ENCODE measurements at regions not wholly inside any gene's neighbourhood (a gene's known extent, or its start where the extent isn't known, plus 50 kb on each side); places are given as distances from the start of the nearest gene placed in this dataset.

GRCh38 chrX:94454159-94454558 lies 780.2 kb downstream of the FAM133A start:
- Histone ChIP-seq H3K27me3 (ENCODE audit: insufficient read depth, low read length) (no peaks in the 10 kb centered on the region), H3K4me1 (ENCODE audit: insufficient read depth, low read length) (peaks cover 53% of the 10 kb centered on the region), H3K4me3 (ENCODE audit: low read length) (0 out of 2 replicates have a peak overlapping the region, but pooled peaks have one; percentile 9), H3K9ac (ENCODE audit: low read depth, low read length) (peak overlapping the region; percentile 63), H3K27ac (ENCODE audit: low read depth, low read length) (peak overlapping the region; percentile 99), H3K9me3 (ENCODE audit: insufficient read depth, low read depth, low read length) (peaks cover 6% of the 10 kb centered on the region; the same call in 1 of the 2 replicates), H3K36me3 (ENCODE audit: insufficient read depth, low read length) (no peaks in the 10 kb centered on the region)
- whole genome bisulfite sequencing = 37% methylated on average over 2 of the region's 3 CpGs

- peaks cover 53% of the 10 kb centered on the region for H3K4me1 ChIP-seq (ENCODE audit: insufficient read depth, low read length)
- H3K36me3 ChIP-seq (ENCODE audit: insufficient read depth, low read length) = no peaks in the 10 kb centered on the region
- WGBS = 0% methylated on average over 1 of the region's 1 CpG
- no peaks in the 10 kb centered on the region for H3K27me3 ChIP-seq (ENCODE audit: insufficient read depth, low read length)
- H3K4me3 ChIP-seq (ENCODE audit: low read length) = no peak overlapping the region
- H3K9ac ChIP-seq (ENCODE audit: low read depth, low read length) = peak overlapping the region; percentile 63
- 0 out of 2 replicates have a peak, but pooled peaks cover 3% of the 10 kb centered on the region for H3K9me3 ChIP-seq (ENCODE audit: insufficient read depth, low read depth, low read length)
- H3K27ac ChIP-seq (ENCODE audit: low read depth, low read length) = peak overlapping the region; percentile 99
Observed at GRCh38 chrX:94454606-94455005, 780.6 kb downstream of the FAM133A start.

GRCh38 chrX:94455782-94456181 lies 781.8 kb downstream of the FAM133A start:
- H3K27ac ChIP-seq (ENCODE audit: low read depth, low read length) = peak overlapping the region; percentile 99
- H3K4me1 ChIP-seq (ENCODE audit: insufficient read depth, low read length) = peaks cover 53% of the 10 kb centered on the region
- no peaks in the 10 kb centered on the region for H3K9me3 ChIP-seq (ENCODE audit: insufficient read depth, low read depth, low read length)
- peak overlapping the region; percentile 40; the same call in 1 of the 2 replicates for H3K9ac ChIP-seq (ENCODE audit: low read depth, low read length)
- no peak overlapping the region for H3K4me3 ChIP-seq (ENCODE audit: low read length)
- no peaks in the 10 kb centered on the region for H3K36me3 ChIP-seq (ENCODE audit: insufficient read depth, low read length)
- 41% methylated on average over 1 of the region's 1 CpG for WGBS
- no peaks in the 10 kb centered on the region for H3K27me3 ChIP-seq (ENCODE audit: insufficient read depth, low read length)

GRCh38 chrX:94492541-94492940 lies 818.5 kb downstream of the FAM133A start:
- Histone ChIP-seq H3K4me3 (ENCODE audit: low read length) (no peak overlapping the region), H3K4me1 (ENCODE audit: insufficient read depth, low read length) (peaks cover 15% of the 10 kb centered on the region; the same call in 1 of the 2 replicates), H3K27ac (ENCODE audit: low read depth, low read length) (no peak overlapping the region; the same call in 1 of the 2 replicates), H3K9ac (ENCODE audit: low read depth, low read length) (no peak overlapping the region), H3K36me3 (ENCODE audit: insufficient read depth, low read length) (0 out of 2 replicates have a peak, but pooled peaks cover 2% of the 10 kb centered on the region), H3K9me3 (ENCODE audit: insufficient read depth, low read depth, low read length) (peaks cover 20% of the 10 kb centered on the region), H3K27me3 (ENCODE audit: insufficient read depth, low read length) (no peaks in the 10 kb centered on the region)
- 9% methylated on average over 8 of the region's 10 CpGs for WGBS

GRCh38 chrX:94493405-94493804 lies 819.4 kb downstream of the FAM133A start:
- H3K9ac ChIP-seq (ENCODE audit: low read depth, low read length) = no peak overlapping the region
- WGBS = 82% methylated on average over 6 of the region's 6 CpGs

GRCh38 chrX:94511564-94511963 lies 837.6 kb downstream of the FAM133A start:
- no peak overlapping the region for H3K9ac ChIP-seq (ENCODE audit: low read depth, low read length)
- no peak overlapping the region for H3K4me3 ChIP-seq (ENCODE audit: low read length)
- no peaks in the 10 kb centered on the region for H3K9me3 ChIP-seq (ENCODE audit: insufficient read depth, low read depth, low read length)
- no peaks in the 10 kb centered on the region for H3K36me3 ChIP-seq (ENCODE audit: insufficient read depth, low read length)
- no peak overlapping the region for H3K27ac ChIP-seq (ENCODE audit: low read depth, low read length)
- peaks cover 9% of the 10 kb centered on the region; the same call in 1 of the 2 replicates for H3K4me1 ChIP-seq (ENCODE audit: insufficient read depth, low read length)
- H3K27me3 ChIP-seq (ENCODE audit: insufficient read depth, low read length) = no peaks in the 10 kb centered on the region
- 100% methylated on average over 1 of the region's 2 CpGs for WGBS

More at GRCh38 chrX:94493405-94493804, 819.4 kb downstream of the FAM133A start:
- Histone ChIP-seq H3K4me1 (ENCODE audit: insufficient read depth, low read length) (peaks cover 15% of the 10 kb centered on the region; the same call in 1 of the 2 replicates), H3K27ac (ENCODE audit: low read depth, low read length) (no peak overlapping the region), H3K27me3 (ENCODE audit: insufficient read depth, low read length) (no peaks in the 10 kb centered on the region), H3K4me3 (ENCODE audit: low read length) (no peak overlapping the region), H3K9me3 (ENCODE audit: insufficient read depth, low read depth, low read length) (peaks cover 13% of the 10 kb centered on the region), H3K36me3 (ENCODE audit: insufficient read depth, low read length) (no peaks in the 10 kb centered on the region)

- Histone ChIP-seq H3K36me3 (ENCODE audit: insufficient read depth, low read length) (no peaks in the 10 kb centered on the region), H3K4me1 (ENCODE audit: insufficient read depth, low read length) (peaks cover 9% of the 10 kb centered on the region; the same call in 1 of the 2 replicates), H3K9ac (ENCODE audit: low read depth, low read length) (no peak overlapping the region), H3K4me3 (ENCODE audit: low read length) (no peak overlapping the region), H3K9me3 (ENCODE audit: insufficient read depth, low read depth, low read length) (no peaks in the 10 kb centered on the region), H3K27me3 (ENCODE audit: insufficient read depth, low read length) (no peaks in the 10 kb centered on the region), H3K27ac (ENCODE audit: low read depth, low read length) (peak overlapping the region; percentile 35; the same call in 1 of the 2 replicates)
- no CpG with 5 or more reads among the region's 1 CpG for WGBS
Observed at GRCh38 chrX:94515009-94515408, 841.0 kb downstream of the FAM133A start.

- 0 out of 2 replicates have a peak, but pooled peaks cover 4% of the 10 kb centered on the region for H3K36me3 ChIP-seq (ENCODE audit: insufficient read depth, low read length)
- no peaks in the 10 kb centered on the region for H3K27me3 ChIP-seq (ENCODE audit: insufficient read depth, low read length)
- no peak overlapping the region for H3K27ac ChIP-seq (ENCODE audit: low read depth, low read length)
- H3K4me1 ChIP-seq (ENCODE audit: insufficient read depth, low read length) = no peaks in the 10 kb centered on the region
- H3K9ac ChIP-seq (ENCODE audit: low read depth, low read length) = no peak overlapping the region
- H3K9me3 ChIP-seq (ENCODE audit: insufficient read depth, low read depth, low read length) = peaks cover 7% of the 10 kb centered on the region; the same call in 1 of the 2 replicates
- H3K4me3 ChIP-seq (ENCODE audit: low read length) = no peak overlapping the region
- WGBS = 90% methylated on average over 1 of the region's 1 CpG
Observed at GRCh38 chrX:94524867-94525266, 850.9 kb downstream of the FAM133A start.

- Histone ChIP-seq H3K4me3 (ENCODE audit: low read length) (no peak overlapping the region), H3K27ac (ENCODE audit: low read depth, low read length) (no peak overlapping the region), H3K9ac (ENCODE audit: low read depth, low read length) (no peak overlapping the region), H3K36me3 (ENCODE audit: insufficient read depth, low read length) (no peaks in the 10 kb centered on the region), H3K4me1 (ENCODE audit: insufficient read depth, low read length) (no peaks in the 10 kb centered on the region), H3K27me3 (ENCODE audit: insufficient read depth, low read length) (no peaks in the 10 kb centered on the region), H3K9me3 (ENCODE audit: insufficient read depth, low read depth, low read length) (no peaks in the 10 kb centered on the region)
- WGBS = 98% methylated on average over 2 of the region's 2 CpGs
Observed at GRCh38 chrX:94545722-94546121, 871.7 kb downstream of the FAM133A start.

- Histone ChIP-seq H3K4me1 (ENCODE audit: insufficient read depth, low read length) (no peaks in the 10 kb centered on the region), H3K9ac (ENCODE audit: low read depth, low read length) (no peak overlapping the region), H3K9me3 (ENCODE audit: insufficient read depth, low read depth, low read length) (peaks cover 4% of the 10 kb centered on the region; the same call in 1 of the 2 replicates), H3K4me3 (ENCODE audit: low read length) (no peak overlapping the region), H3K36me3 (ENCODE audit: insufficient read depth, low read length) (no peaks in the 10 kb centered on the region), H3K27ac (ENCODE audit: low read depth, low read length) (no peak overlapping the region), H3K27me3 (ENCODE audit: insufficient read depth, low read length) (no peaks in the 10 kb centered on the region)
- 98% methylated on average over 4 of the region's 4 CpGs for WGBS
Observed at GRCh38 chrX:94551831-94552230, 877.8 kb downstream of the FAM133A start.

GRCh38 chrX:94560930-94561329 lies 886.9 kb downstream of the FAM133A start:
- H3K9me3 ChIP-seq (ENCODE audit: insufficient read depth, low read depth, low read length) = peaks cover 15% of the 10 kb centered on the region
- H3K27ac ChIP-seq (ENCODE audit: low read depth, low read length) = no peak overlapping the region
- no peaks in the 10 kb centered on the region for H3K4me1 ChIP-seq (ENCODE audit: insufficient read depth, low read length)
- no peak overlapping the region for H3K9ac ChIP-seq (ENCODE audit: low read depth, low read length)
- no peak overlapping the region for H3K4me3 ChIP-seq (ENCODE audit: low read length)
- 85% methylated on average over 1 of the region's 4 CpGs for WGBS
- H3K27me3 ChIP-seq (ENCODE audit: insufficient read depth, low read length) = no peaks in the 10 kb centered on the region
- no peaks in the 10 kb centered on the region for H3K36me3 ChIP-seq (ENCODE audit: insufficient read depth, low read length)
